H1 (cell line): ENCODE measurements at regions not wholly inside any gene's neighbourhood (a gene's known extent, or its start where the extent isn't known, plus 50 kb on each side); places are given as distances from the start of the nearest gene placed in this dataset.

ENCODE experiments used
- CTCF ChIA-PET: fragments of 300-600 bp; sonication (Branson Sonifier 250); formaldehyde crosslinking; loops from one replicate; lab custom pipeline; 2021; ENCODE audit not compliant: partially characterized antibody; lab: Charles Lee
- POLR2A ChIA-PET: fragments of 300-600 bp; sonication (Branson Sonifier 250); formaldehyde crosslinking; loops from one replicate; lab custom pipeline; 2021; ENCODE audit warnings: inconsistent platforms; ENCODE audit not compliant: partially characterized antibody; lab: Charles Lee
- DNase-seq, 2 experiments: peaks; one replicate each; pipeline versions ENCODE4 v3.0.0 to v3.0.0-alpha.2; 2010 to 2022; ENCODE audit warnings: low spot score in 2 of 2, low read depth in 1 of 2, mixed read lengths in 1 of 2
- FAIRE-seq: peaks from 2 replicates; lab custom pipeline; 2011; peaks lifted over from hg19 to GRCh38; lab: Jason Lieb, UNC
- H2AFZ ChIP-seq: 2 replicates; pipeline ENCODE4 v1.8.1; 2012; ENCODE audit warnings: low read length, inconsistent platforms
- H2AK5ac ChIP-seq: 2 replicates; pipeline ENCODE4 v1.6.1; 2013; ENCODE audit warnings: low read depth, low read length
- H2BK120ac ChIP-seq: replicated peaks from 2 replicates; pipeline ENCODE3; 2013; ENCODE audit warnings: low read depth, low read length, inconsistent platforms
- H2BK12ac ChIP-seq: 2 replicates; pipeline ENCODE4 v1.6.1; 2013; ENCODE audit warnings: low read depth, low read length
- H2BK15ac ChIP-seq: 2 replicates; pipeline ENCODE4 v1.6.1; 2013; ENCODE audit warnings: low read length
- H2BK20ac ChIP-seq: 2 replicates; pipeline ENCODE4 v1.6.1; 2013; ENCODE audit warnings: low read length
- H2BK5ac ChIP-seq: 2 replicates; pipeline ENCODE4 v1.6.1; 2013; ENCODE audit warnings: low read depth, low read length
- H3K14ac ChIP-seq: 2 replicates; pipeline ENCODE4 v1.6.1; 2013; ENCODE audit warnings: inconsistent platforms; ENCODE audit not compliant: insufficient read length
- H3K18ac ChIP-seq: 2 replicates; pipeline ENCODE4 v1.6.1; 2013; ENCODE audit warnings: low read length; ENCODE audit errors: extremely low read depth
- H3K23ac ChIP-seq: 2 replicates; pipeline ENCODE4 v1.6.1; 2013; ENCODE audit warnings: inconsistent platforms; ENCODE audit not compliant: insufficient read length
- H3K23me2 ChIP-seq: 2 replicates; pipeline ENCODE4 v1.6.1; 2013; ENCODE audit warnings: low read depth, low read length
- H3K27ac ChIP-seq: 2 replicates; pipeline ENCODE4 v1.6.1; 2011; ENCODE audit warnings: low read depth, low read length, inconsistent platforms
- H3K27me3 ChIP-seq, 4 experiments: replicated peaks in 1 of 4; 1 replicate in 1 of 4; 2 replicates in 3 of 4; pipeline versions ENCODE4 v1.6.1 to v1.8.1; 2011 to 2013; ENCODE audit warnings: low read length in 3 of 4, mild to moderate bottlenecking in 3 of 4, inconsistent platforms in 2 of 4, mixed read lengths in 2 of 4, moderate library complexity in 1 of 4; ENCODE audit not compliant: control insufficient read depth in 3 of 4, insufficient read depth in 3 of 4; ENCODE audit errors: extremely low read depth in 1 of 4
- H3K36me3 ChIP-seq, 4 experiments: 2 replicates each; pipeline versions ENCODE4 v1.6.1 to v1.8.1; 2011 to 2013; ENCODE audit warnings: mild to moderate bottlenecking in 4 of 4, low read length in 3 of 4, moderate library complexity in 2 of 4, control low read depth in 1 of 4, inconsistent platforms in 1 of 4; ENCODE audit not compliant: insufficient read depth in 4 of 4, control insufficient read depth in 2 of 4
- H3K4ac ChIP-seq: replicated peaks from 2 replicates; pipeline ENCODE3; 2013; ENCODE audit warnings: low read length, low read depth, mixed read lengths, inconsistent platforms; ENCODE audit not compliant: insufficient read length
- H3K4me1 ChIP-seq, 4 experiments: replicated peaks in 1 of 4; 1 replicate in 1 of 4; 2 replicates in 3 of 4; pipeline versions ENCODE4 v1.6.1 to v1.8.1; 2011 to 2013; ENCODE audit warnings: low read length in 3 of 4, inconsistent platforms in 2 of 4, mixed read lengths in 1 of 4; ENCODE audit not compliant: insufficient read depth in 4 of 4, control insufficient read depth in 3 of 4
- H3K4me2 ChIP-seq, 2 experiments: 2 replicates each; pipeline versions ENCODE4 v1.6.1 to v1.8.1; 2011 to 2013; ENCODE audit warnings: low read depth in 2 of 2, low read length in 2 of 2, control low read depth in 1 of 2, inconsistent platforms in 1 of 2, mild to moderate bottlenecking in 1 of 2; ENCODE audit not compliant: insufficient read depth in 1 of 2
- H3K4me3 ChIP-seq, 4 experiments: fragments of 200-600, 300-600 bp in 1 of 4; sonication (generic), shearing (Covaris generic), sonication (Bioruptor Twin) in 1 of 4; 2 replicates each; pipeline versions ENCODE4 v1.5.1 to v1.8.1; 2011 to 2016; ENCODE audit warnings: low read length in 4 of 4, low read depth in 3 of 4, control low read depth in 2 of 4, inconsistent platforms in 2 of 4, mild to moderate bottlenecking in 2 of 4, mixed read lengths in 1 of 4, moderate library complexity in 1 of 4; ENCODE audit not compliant: insufficient read depth in 2 of 4; ENCODE audit errors: extremely low read depth in 1 of 4
- H3K56ac ChIP-seq: replicated peaks from 2 replicates; pipeline ENCODE3; 2013; ENCODE audit warnings: low read depth, mild to moderate bottlenecking, mixed read lengths, low read length, inconsistent platforms; ENCODE audit not compliant: insufficient read length
- H3K79me1 ChIP-seq: 2 replicates; pipeline ENCODE4 v1.6.1; 2013; ENCODE audit warnings: low read depth, low read length, control low read depth
- H3K79me2 ChIP-seq, 2 experiments: 2 replicates each; pipeline versions ENCODE4 v1.6.1 to v1.8.1; 2012 to 2013; ENCODE audit warnings: low read length in 2 of 2, mild to moderate bottlenecking in 2 of 2, inconsistent platforms in 1 of 2; ENCODE audit not compliant: insufficient read depth in 2 of 2, control insufficient read depth in 1 of 2
- H3K9ac ChIP-seq, 4 experiments: replicated peaks in 1 of 4; 1 replicate in 1 of 4; 2 replicates in 3 of 4; pipeline versions ENCODE4 v1.6.1 to v1.8.1; 2011 to 2013; ENCODE audit warnings: low read depth in 3 of 4, low read length in 3 of 4, control low read depth in 2 of 4, mild to moderate bottlenecking in 2 of 4, moderate library complexity in 2 of 4, inconsistent platforms in 1 of 4; ENCODE audit errors: extremely low read depth in 1 of 4
- H3K9me3 ChIP-seq, 2 experiments: 2 replicates each; pipeline versions ENCODE4 v1.6.1 to v1.8.1; 2012 to 2013; ENCODE audit warnings: mild to moderate bottlenecking in 2 of 2, moderate library complexity in 2 of 2, control low read depth in 1 of 2, inconsistent platforms in 1 of 2, low read depth in 1 of 2, low read length in 1 of 2, mixed read lengths in 1 of 2; ENCODE audit not compliant: insufficient read depth in 2 of 2
- H4K20me1 ChIP-seq, 2 experiments: replicated peaks in 1 of 2; 2 replicates each; pipeline versions ENCODE3 to v1.8.1; 2011 to 2013; ENCODE audit warnings: inconsistent platforms in 2 of 2, low read length in 2 of 2, mild to moderate bottlenecking in 1 of 2; ENCODE audit not compliant: insufficient read depth in 2 of 2, control insufficient read depth in 1 of 2
- H4K5ac ChIP-seq: 2 replicates; pipeline ENCODE4 v1.6.1; 2013; ENCODE audit warnings: low read length, low read depth, mixed read lengths, inconsistent platforms; ENCODE audit not compliant: insufficient read length
- H4K8ac ChIP-seq: 2 replicates; pipeline ENCODE4 v1.8.0; 2013; ENCODE audit warnings: mild to moderate bottlenecking, moderate library complexity, low read length, inconsistent platforms; ENCODE audit not compliant: insufficient read depth; ENCODE audit errors: extremely low read depth
- H4K91ac ChIP-seq: replicated peaks from 2 replicates; pipeline ENCODE3; 2013; ENCODE audit warnings: low read length, mixed read lengths, inconsistent platforms; ENCODE audit not compliant: insufficient read length
- CBX8 ChIP-seq: fragments of 300-800, 300-1000 bp; sonication (generic); IDR thresholded peaks from 2 replicates; pipeline ENCODE4 v1.7.1; 2016; ENCODE audit warnings: low read depth, low read length, borderline replicate concordance
- CEBPB ChIP-seq: IDR thresholded peaks from 2 replicates; pipeline ENCODE4 v1.6.1; 2012; ENCODE audit warnings: low read depth, low read length
- CHD1 ChIP-seq: IDR thresholded peaks from 2 replicates; pipeline ENCODE4 v1.6.1; 2012; ENCODE audit warnings: low read depth, low read length, improper control_type of control experiment
- CHD2 ChIP-seq: IDR thresholded peaks from 2 replicates; pipeline ENCODE4 v1.6.1; 2012; ENCODE audit warnings: low read length, improper control_type of control experiment
- CTCF ChIP-seq, 3 experiments: IDR thresholded peaks; 1 replicate in 2 of 3; 2 replicates in 1 of 3; pipeline versions ENCODE4 v1.5.1 to v1.6.1; 2011; ENCODE audit warnings: low read length in 3 of 3, mild to moderate bottlenecking in 3 of 3, inconsistent platforms in 2 of 3, low read depth in 1 of 3, moderate library complexity in 1 of 3; ENCODE audit not compliant: insufficient read depth in 1 of 3; ENCODE audit errors: control extremely low read depth in 1 of 3
- JUND ChIP-seq: IDR thresholded peaks from 2 replicates; pipeline ENCODE4 v1.6.1; 2011; ENCODE audit warnings: mild to moderate bottlenecking, improper control_type of control experiment, low read length
- POU5F1 ChIP-seq: IDR thresholded peaks from 2 replicates; pipeline ENCODE4 v1.6.1; 2011; ENCODE audit warnings: low read depth, mild to moderate bottlenecking, low read length, moderate library complexity
- SIN3A ChIP-seq, 2 experiments: IDR thresholded peaks in 1 of 2; conservative IDR thresholded peaks in 1 of 2; 2 replicates each; pipeline ENCODE4 v1.6.1; 2011 to 2012; ENCODE audit warnings: low read length in 2 of 2, improper control_type of control experiment in 1 of 2, low read depth in 1 of 2, mild to moderate bottlenecking in 1 of 2
- SIRT6 ChIP-seq: IDR thresholded peaks from one replicate; pipeline ENCODE4 v1.7.1; 2012; ENCODE audit warnings: low read length, inconsistent platforms
- SP1 ChIP-seq: IDR thresholded peaks from 2 replicates; pipeline ENCODE4 v1.6.1; 2011; ENCODE audit warnings: low read depth, low read length
- SRF ChIP-seq: IDR thresholded peaks from 2 replicates; pipeline ENCODE4 v1.6.1; 2011; ENCODE audit warnings: mild to moderate bottlenecking, low read depth, low read length, moderate library complexity
- TCF12 ChIP-seq: IDR thresholded peaks from 2 replicates; pipeline ENCODE4 v1.6.1; 2011; ENCODE audit warnings: low read depth, mild to moderate bottlenecking, low read length
- TEAD4 ChIP-seq: IDR thresholded peaks from 2 replicates; pipeline ENCODE4 v1.6.1; 2012; ENCODE audit warnings: low read depth, low read length, inconsistent platforms, mixed read lengths
- YY1 ChIP-seq: IDR thresholded peaks from 2 replicates; pipeline ENCODE4 v1.6.1; 2011; ENCODE audit warnings: low read depth, mild to moderate bottlenecking, low read length
- WGBS, 2 experiments: shearing (Covaris generic) in 1 of 2; methylation state at CpG; one replicate each; pipeline versions ENCODE4 v1.1.6 to v1.1.7; 2013 to 2015; ENCODE audit warnings: low lambda C conversion rate in 2 of 2, mixed read lengths in 2 of 2, inconsistent platforms in 1 of 2, low coverage in 1 of 2, missing lambda C conversion rate in 1 of 2; ENCODE audit not compliant: insufficient replicate concordance in 2 of 2, insufficient coverage in 1 of 2, insufficient read length in 1 of 2; ENCODE audit errors: extremely low coverage in 1 of 2, missing lambda C conversion rate in 1 of 2; 5-methylcytosine and 5-hydroxymethylcytosine counted together

DNA sequence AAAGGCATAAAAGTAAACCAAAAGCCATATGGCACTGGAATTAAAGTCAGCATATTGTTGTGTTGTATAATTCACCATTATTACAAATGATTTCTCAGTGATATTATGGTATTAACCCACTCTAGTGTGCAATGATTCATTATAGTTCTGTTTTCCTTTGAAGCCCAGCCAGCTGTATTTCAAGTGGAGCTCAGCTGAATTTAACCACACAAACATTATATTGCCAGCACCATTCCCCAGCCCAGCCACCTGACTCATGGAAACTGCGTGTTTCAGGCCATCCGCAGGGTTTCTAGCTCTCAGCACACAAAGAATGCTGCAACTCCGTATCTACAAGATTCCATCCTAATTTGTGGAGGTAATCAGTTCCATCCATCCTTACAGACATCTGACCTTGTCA lies 166.8 kb upstream of the CHAC2 start:
- H3K4me3 ChIP-seq, result no peak overlapping the region
- H3K23me2 ChIP-seq, result no peaks in the 10 kb centered on the region
- no peak overlapping the region for H2AFZ ChIP-seq
- H3K79me1 ChIP-seq, result no peaks in the 10 kb centered on the region; the same call in 1 of the 2 replicates
- H4K20me1 ChIP-seq, result no peaks in the 10 kb centered on the region
- no peaks in the 10 kb centered on the region for H3K36me3 ChIP-seq
- no peaks in the 10 kb centered on the region for H3K4me1 ChIP-seq
- no peak overlapping the region for H3K27ac ChIP-seq
- H3K18ac ChIP-seq, result no peak overlapping the region
- H3K9me3 ChIP-seq, result no peaks in the 10 kb centered on the region
- H2AK5ac ChIP-seq, result no peak overlapping the region
- no peak overlapping the region for H4K91ac ChIP-seq
- no peaks in the 10 kb centered on the region for H3K79me2 ChIP-seq
- no peak for TF ChIP-seq SIRT6
- TF ChIP-seq TEAD4, result no peak
- no peak for TF ChIP-seq TCF12
- TF ChIP-seq YY1, result no peak
- TF ChIP-seq CHD2, result no peak
- TF ChIP-seq CTCF (IDR thresholded peaks at IDR 0.05; ENCODE audit: control extremely low read depth in 1 of 3, insufficient read depth in 1 of 3, low read depth in 1 of 3, low read length in 3 of 3), result no peak
- no peak for TF ChIP-seq SRF
- TF ChIP-seq JUND, result no peak
- no peak for TF ChIP-seq CEBPB
- TF ChIP-seq CHD1, result no peak
- no peak for TF ChIP-seq SP1
- no peak for TF ChIP-seq POU5F1
- TF ChIP-seq CBX8, result no peak
- no peak for TF ChIP-seq SIN3A (conservative IDR thresholded peaks at IDR 0.05 in 1 of 2, IDR thresholded peaks at IDR 0.05 in 1 of 2; ENCODE audit: low read depth in 1 of 2, low read length in 2 of 2)
- no peak overlapping the region for H2BK5ac ChIP-seq
- H3K14ac ChIP-seq, result no peak overlapping the region
- H3K56ac ChIP-seq, result no peak overlapping the region
- WGBS, 2 experiments, result 93% methylated on average over 3 of the region's 3 CpGs; no CpG with 5 or more reads in 1 of the 2 experiments
- no peak overlapping the region for H2BK12ac ChIP-seq
- no peak overlapping the region for H2BK15ac ChIP-seq
- no peak overlapping the region for H2BK20ac ChIP-seq
- FAIRE-seq, result no peak
- no peak overlapping the region for H3K4me2 ChIP-seq
- POLR2A ChIA-PET, result no interaction called here
- H3K23ac ChIP-seq, result no peak overlapping the region
- DNase-seq, result no peak
- no peak overlapping the region for H4K5ac ChIP-seq
- H3K9ac ChIP-seq, result no peak overlapping the region
- no peak overlapping the region for H3K4ac ChIP-seq
- no peak overlapping the region for H4K8ac ChIP-seq
- no peak overlapping the region for H2BK120ac ChIP-seq
- CTCF ChIA-PET, result interaction anchor here (0.7 kb wide), 1 partner anchor 15 kb away, joined by 3 read pairs; no protein-coding TSS in a partner anchor
- H3K27me3 ChIP-seq, result no peaks in the 10 kb centered on the region
